ENCODE measurements at regions not wholly inside any gene's neighbourhood (a gene's known extent, or its start where the extent isn't known, plus 50 kb on each side); places are given as distances from the start of the nearest gene placed in this dataset.

- no peak for TF ChIP-seq USF2 (CRISPR knock-in tag; IDR thresholded peaks at IDR 0.05)
- TF ChIP-seq JUN (IDR thresholded peaks at IDR 0.05; ENCODE audit: borderline replicate concordance, low read depth, low read length), result no peak
- TF ChIP-seq JUN (CRISPR knock-in tag; IDR thresholded peaks at IDR 0.05; ENCODE audit: borderline replicate concordance), result no peak
- no peak for TF ChIP-seq BCL6 (CRISPR knock-in tag; IDR thresholded peaks at IDR 0.05)
- TF ChIP-seq RAD21 (CRISPR knock-in tag; conservative IDR thresholded peaks at IDR 0.05 in 1 of 2, IDR thresholded peaks at IDR 0.05 in 1 of 2), result no peak
- no peak for TF ChIP-seq PRPF4 (IDR thresholded peaks at IDR 0.05; ENCODE audit: insufficient read depth, low read depth, low read length, poor library complexity, severe bottlenecking)
- TF ChIP-seq, protein P1, sequence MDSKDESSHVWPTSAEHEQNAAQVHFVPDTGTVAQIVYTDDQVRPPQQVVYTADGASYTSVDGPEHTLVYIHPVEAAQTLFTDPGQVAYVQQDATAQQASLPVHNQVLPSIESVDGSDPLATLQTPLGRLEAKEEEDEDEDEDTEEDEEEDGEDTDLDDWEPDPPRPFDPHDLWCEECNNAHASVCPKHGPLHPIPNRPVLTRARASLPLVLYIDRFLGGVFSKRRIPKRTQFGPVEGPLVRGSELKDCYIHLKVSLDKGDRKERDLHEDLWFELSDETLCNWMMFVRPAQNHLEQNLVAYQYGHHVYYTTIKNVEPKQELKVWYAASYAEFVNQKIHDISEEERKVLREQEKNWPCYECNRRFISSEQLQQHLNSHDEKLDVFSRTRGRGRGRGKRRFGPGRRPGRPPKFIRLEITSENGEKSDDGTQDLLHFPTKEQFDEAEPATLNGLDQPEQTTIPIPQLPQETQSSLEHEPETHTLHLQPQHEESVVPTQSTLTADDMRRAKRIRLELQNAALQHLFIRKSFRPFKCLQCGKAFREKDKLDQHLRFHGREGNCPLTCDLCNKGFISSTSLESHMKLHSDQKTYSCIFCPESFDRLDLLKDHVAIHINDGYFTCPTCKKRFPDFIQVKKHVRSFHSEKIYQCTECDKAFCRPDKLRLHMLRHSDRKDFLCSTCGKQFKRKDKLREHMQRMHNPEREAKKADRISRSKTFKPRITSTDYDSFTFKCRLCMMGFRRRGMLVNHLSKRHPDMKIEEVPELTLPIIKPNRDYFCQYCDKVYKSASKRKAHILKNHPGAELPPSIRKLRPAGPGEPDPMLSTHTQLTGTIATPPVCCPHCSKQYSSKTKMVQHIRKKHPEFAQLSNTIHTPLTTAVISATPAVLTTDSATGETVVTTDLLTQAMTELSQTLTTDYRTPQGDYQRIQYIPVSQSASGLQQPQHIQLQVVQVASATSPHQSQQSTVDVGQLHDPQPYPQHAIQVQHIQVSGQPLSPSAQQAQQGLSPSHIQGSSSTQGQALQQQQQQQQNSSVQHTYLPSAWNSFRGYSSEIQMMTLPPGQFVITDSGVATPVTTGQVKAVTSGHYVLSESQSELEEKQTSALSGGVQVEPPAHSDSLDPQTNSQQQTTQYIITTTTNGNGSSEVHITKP (IDR thresholded peaks at IDR 0.05; ENCODE audit: partially characterized antibody), result peak; percentile 10
- TF ChIP-seq TAF1 (IDR thresholded peaks at IDR 0.05; ENCODE audit: control insufficient read depth, extremely low read depth, insufficient read depth, low read length, severe bottlenecking), result no peak
- no peak for TF ChIP-seq SRSF3 (IDR thresholded peaks at IDR 0.05; ENCODE audit: insufficient read depth, low read length)
- TF ChIP-seq STAT5B (CRISPR knock-in tag; IDR thresholded peaks at IDR 0.05), result no peak
- TF ChIP-seq, protein P2, sequence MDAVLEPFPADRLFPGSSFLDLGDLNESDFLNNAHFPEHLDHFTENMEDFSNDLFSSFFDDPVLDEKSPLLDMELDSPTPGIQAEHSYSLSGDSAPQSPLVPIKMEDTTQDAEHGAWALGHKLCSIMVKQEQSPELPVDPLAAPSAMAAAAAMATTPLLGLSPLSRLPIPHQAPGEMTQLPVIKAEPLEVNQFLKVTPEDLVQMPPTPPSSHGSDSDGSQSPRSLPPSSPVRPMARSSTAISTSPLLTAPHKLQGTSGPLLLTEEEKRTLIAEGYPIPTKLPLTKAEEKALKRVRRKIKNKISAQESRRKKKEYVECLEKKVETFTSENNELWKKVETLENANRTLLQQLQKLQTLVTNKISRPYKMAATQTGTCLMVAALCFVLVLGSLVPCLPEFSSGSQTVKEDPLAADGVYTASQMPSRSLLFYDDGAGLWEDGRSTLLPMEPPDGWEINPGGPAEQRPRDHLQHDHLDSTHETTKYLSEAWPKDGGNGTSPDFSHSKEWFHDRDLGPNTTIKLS (IDR thresholded peaks at IDR 0.05; ENCODE audit: borderline replicate concordance, low read depth), result no peak
- no peak for TF ChIP-seq ARHGAP35 (IDR thresholded peaks at IDR 0.05; ENCODE audit: partially characterized antibody)
- TF ChIP-seq ZNF561 (CRISPR knock-in tag; conservative IDR thresholded peaks at IDR 0.05), result no peak
- no peak for TF ChIP-seq PML (IDR thresholded peaks at IDR 0.05; ENCODE audit: low read length)
- TF ChIP-seq KAT2B (IDR thresholded peaks at IDR 0.05; ENCODE audit: low read depth, low read length), result no peak
- TF ChIP-seq MYC (IDR thresholded peaks at IDR 0.05; ENCODE audit: low read depth, low read length), result no peak
- no peak for TF ChIP-seq MYC (CRISPR knock-in tag; IDR thresholded peaks at IDR 0.05; ENCODE audit: borderline replicate concordance, low read depth)
- no peak for TF ChIP-seq SRSF7 (optimal IDR thresholded peaks at IDR 0.05; ENCODE audit: low read depth, low read length)
- TF ChIP-seq ESRRB (CRISPR knock-in tag; IDR thresholded peaks at IDR 0.05; ENCODE audit: borderline replicate concordance), result no peak
- no peak for TF ChIP-seq SPI1 (IDR thresholded peaks at IDR 0.05; ENCODE audit: borderline replicate concordance, low read depth, low read length)
- no peak for TF ChIP-seq CREB1 (IDR thresholded peaks at IDR 0.05)
- TF ChIP-seq CREB1 (CRISPR knock-in tag; IDR thresholded peaks at IDR 0.05), result 0 out of 2 replicates have a peak, but pooled peaks have one; percentile 19
- no peak for TF ChIP-seq ZNF76 (CRISPR knock-in tag; IDR thresholded peaks at IDR 0.05; ENCODE audit: borderline replicate concordance)
- TF ChIP-seq ZKSCAN8 (CRISPR knock-in tag; IDR thresholded peaks at IDR 0.05), result no peak
- no peak for TF ChIP-seq IFI16 (CRISPR knock-in tag; IDR thresholded peaks at IDR 0.05)
Observed at GRCh38 chr4:4673070-4673469, 131.2 kb upstream of the STX18 start (continued).

All from K562 (cell line).